GM19351 (cell line): ENCODE measurements at regions not wholly inside any gene's neighbourhood (a gene's known extent, or its start where the extent isn't known, plus 50 kb on each side); places are given as distances from the start of the nearest gene placed in this dataset.
"Not testable (repeated sequence)": the region's sequence is repeated elsewhere in the genome, so short reads cannot be mapped to it uniquely, and the experiment has no call there.

Experiments
- ATAC-seq: cut with Tn5 transposase; IDR thresholded peaks from one replicate; pipeline ENCODE4 v1.9.1; 2021; ENCODE audit warnings: mild to moderate bottlenecking, moderate library complexity; ENCODE audit not compliant: unreplicated experiment

- no peak for ATAC-seq
Measured at GRCh38 chr5:174610968-174611367, 113.4 kb upstream of the MSX2 start.

GRCh38 chr5:174612686-174613085, 111.7 kb upstream of the MSX2 start:
- no peak for ATAC-seq

GRCh38 chr5:174614500-174615135, 109.8 kb upstream of the MSX2 start:
- ATAC-seq, result no peak

- no peak for ATAC-seq
Measured at GRCh38 chr5:174616036-174616435, 108.3 kb upstream of the MSX2 start.

GRCh38 chr5:174617285-174617684, 107.1 kb upstream of the MSX2 start:
- no peak for ATAC-seq

GRCh38 chr5:174617910-174618309, 106.5 kb upstream of the MSX2 start:
- no peak for ATAC-seq

- no peak for ATAC-seq
Measured at GRCh38 chr5:174618589-174618988, 105.8 kb upstream of the MSX2 start.

GRCh38 chr5:174622067-174622466, 102.3 kb upstream of the MSX2 start:
- no peak for ATAC-seq

GRCh38 chr5:174623018-174623417, 101.4 kb upstream of the MSX2 start:
- no peak for ATAC-seq

GRCh38 chr5:174623433-174624019, 100.9 kb upstream of the MSX2 start:
- no peak for ATAC-seq

GRCh38 chr5:174624733-174625522, 99.5 kb upstream of the MSX2 start:
- ATAC-seq, result no peak

GRCh38 chr5:174625591-174626350, 98.6 kb upstream of the MSX2 start:
- ATAC-seq, result no peak

GRCh38 chr5:174626369-174626920, 97.9 kb upstream of the MSX2 start:
- ATAC-seq, result no peak

GRCh38 chr5:174636094-174636493, 88.3 kb upstream of the MSX2 start:
- no peak for ATAC-seq

- ATAC-seq, result no peak
Measured at GRCh38 chr5:174642816-174643405, 81.5 kb upstream of the MSX2 start.

- ATAC-seq, result no peak
Measured at GRCh38 chr5:174644436-174644835, 79.9 kb upstream of the MSX2 start.

- ATAC-seq, result no peak
Measured at GRCh38 chr5:174644923-174645322, 79.5 kb upstream of the MSX2 start.

- no peak for ATAC-seq
Measured at GRCh38 chr5:174645677-174646076, 78.7 kb upstream of the MSX2 start.

GRCh38 chr5:174648618-174649017, 75.8 kb upstream of the MSX2 start:
- ATAC-seq, result not testable (repeated sequence)

GRCh38 chr5:174649391-174649790, 75.0 kb upstream of the MSX2 start:
- ATAC-seq, result no peak

GRCh38 chr5:174654442-174654841, 69.9 kb upstream of the MSX2 start:
- ATAC-seq, result no peak
